Gastrocnemius medialis (tissue), 4 donors: ENCODE measurements at regions not wholly inside any gene's neighbourhood (a gene's known extent, or its start where the extent isn't known, plus 50 kb on each side); places are given as distances from the start of the nearest gene placed in this dataset.

Experiments
- CTCF ChIP-seq, 5 experiments: fragments of 450-650 bp in 3 of 5; fragments of 200-600 bp in 2 of 5; sonication (generic) in 2 of 5; IDR thresholded peaks in 4 of 5; conservative IDR thresholded peaks in 1 of 5; 1 replicate in 4 of 5; 2 replicates in 1 of 5; pipeline ENCODE4 v1.5.1; 2016 to 2019; ENCODE audit warnings: antibody characterized with exemption in 5 of 5, mild to moderate bottlenecking in 3 of 5, moderate library complexity in 3 of 5
- POLR2A ChIP-seq, 2 donors: fragments of 450-650 bp; IDR thresholded peaks; one replicate each; pipeline ENCODE4 v1.6.1; 2017; ENCODE audit warnings: antibody characterized with exemption in 2 of 2, mild to moderate bottlenecking in 2 of 2, moderate library complexity in 2 of 2

DNA sequence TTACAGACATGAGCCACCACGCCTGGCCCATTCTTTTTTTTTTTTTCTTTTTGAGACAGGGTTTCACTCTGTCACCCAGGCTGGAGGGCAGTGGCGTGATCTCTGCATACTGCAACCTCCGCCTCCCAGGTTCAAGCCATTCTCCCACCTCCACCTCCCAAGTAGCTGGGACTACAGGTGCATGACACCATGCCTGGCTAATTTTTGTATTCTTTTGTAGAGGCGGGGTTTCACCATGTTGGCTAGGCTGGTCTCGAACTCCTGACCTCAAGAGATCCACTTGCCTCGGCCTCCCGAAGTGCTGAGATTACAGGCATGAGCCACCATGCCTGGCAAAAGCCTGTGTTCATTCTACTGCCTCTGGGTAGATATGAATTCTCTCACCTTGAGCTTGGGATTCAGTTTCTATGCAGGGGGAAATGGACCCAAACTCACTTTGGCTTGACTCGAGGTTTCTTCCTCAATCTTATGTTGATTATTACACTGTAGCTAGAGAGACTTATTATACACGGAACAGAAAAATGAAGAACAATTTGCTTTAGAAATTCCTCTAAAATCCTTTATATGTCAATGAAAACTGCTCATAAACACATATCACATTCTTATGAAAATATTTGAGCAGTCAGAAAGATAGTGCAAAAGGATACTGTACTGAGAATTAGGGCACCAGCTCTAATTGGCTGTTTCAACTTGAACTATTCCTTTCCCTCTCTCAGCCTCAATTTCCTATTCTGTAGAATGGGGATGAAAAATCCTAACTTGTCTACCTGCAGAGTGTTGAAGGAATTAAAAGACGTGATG lies 252.3 kb downstream of the MYCN start:
- no peak for TF ChIP-seq CTCF (IDR thresholded peaks at IDR 0.05 in 4 of 5, conservative IDR thresholded peaks at IDR 0.05 in 1 of 5)
- no peak for TF ChIP-seq POLR2A (IDR thresholded peaks at IDR 0.05)
